Activated CD4-positive, alpha-beta T cell treated with anti-CD3 and anti-CD28 coated beads, Interleukin-2, amount 10 ng/mL, durations not matched to agents 7 days and 5 days (primary cell): ENCODE measurements at regions not wholly inside any gene's neighbourhood (a gene's known extent, or its start where the extent isn't known, plus 50 kb on each side); places are given as distances from the start of the nearest gene placed in this dataset.

Experiments used
- CTCF ChIA-PET: fragments of 350-600 bp; sonication (Branson Sonifier 250); formaldehyde crosslinking; loops from one replicate; lab custom pipeline; 2021; ENCODE audit warnings: antibody characterized with exemption; lab: Charles Lee
- POLR2A ChIA-PET: fragments of 350-600 bp; sonication (Branson Sonifier 250); formaldehyde crosslinking; loops from one replicate; lab custom pipeline; 2021; ENCODE audit warnings: antibody characterized with exemption; lab: Charles Lee
- DNase-seq: peaks from one replicate; pipeline ENCODE4 v3.0.0-alpha.2; 2020
- H3K27ac Mint-ChIP-seq: one replicate; pipeline ENCODE4 v1.8.0; 2021; ENCODE audit warnings: mild to moderate bottlenecking, moderate library complexity, mixed read lengths
- H3K27me3 Mint-ChIP-seq: one replicate; pipeline ENCODE4 v1.8.0; 2021; ENCODE audit warnings: mixed read lengths
- H3K36me3 Mint-ChIP-seq: one replicate; pipeline ENCODE4 v1.8.0; 2021; ENCODE audit warnings: low read depth, mixed read lengths
- H3K4me1 Mint-ChIP-seq: one replicate; pipeline ENCODE4 v1.8.0; 2021; ENCODE audit warnings: mixed read lengths
- H3K4me3 Mint-ChIP-seq: one replicate; pipeline ENCODE4 v1.8.0; 2021; ENCODE audit warnings: mild to moderate bottlenecking, moderate library complexity, mixed read lengths
- H3K9me3 Mint-ChIP-seq: one replicate; pipeline ENCODE4 v1.8.0; 2021; ENCODE audit warnings: mixed read lengths

GRCh38 chr10:124217906-124218804 is 124.8 kb upstream of the CHST15 start:
- Mint-ChIP-seq H3K4me1 (peaks cover 17% of the 10 kb centered on the region), H3K4me3 (no peak overlapping the region), H3K27ac (no peak overlapping the region), H3K9me3 (no peaks in the 10 kb centered on the region), H3K27me3 (peaks cover 2% of the 10 kb centered on the region), H3K36me3 (no peaks in the 10 kb centered on the region)
- ChIA-PET CTCF (interaction anchor here (1.3 kb wide), 1 partner anchor 32 kb away, joined by 3 read pairs; no protein-coding TSS in a partner anchor), POLR2A (no interaction called here)
- DNase-seq = no peak

- ChIA-PET CTCF (interaction anchor here (0.6 to 1.3 kb wide), 2 partner anchors 30 to 211 kb away, joined by 3 read pairs; no protein-coding TSS in a partner anchor), POLR2A (no interaction called here)
- Mint-ChIP-seq H3K4me3 (no peak overlapping the region), H3K9me3 (no peaks in the 10 kb centered on the region), H3K36me3 (no peaks in the 10 kb centered on the region), H3K27ac (no peak overlapping the region), H3K27me3 (peaks cover 3% of the 10 kb centered on the region), H3K4me1 (peaks cover 15% of the 10 kb centered on the region)
- no peak for DNase-seq
Observed at GRCh38 chr10:124217031-124217430, 123.6 kb upstream of the CHST15 start.

GRCh38 chr10:124214610-124215375 is 121.4 kb upstream of the CHST15 start:
- no peaks in the 10 kb centered on the region for H3K4me1 Mint-ChIP-seq
- no peak overlapping the region for H3K27ac Mint-ChIP-seq
- no peaks in the 10 kb centered on the region for H3K36me3 Mint-ChIP-seq
- H3K27me3 Mint-ChIP-seq = peaks cover 3% of the 10 kb centered on the region
- no peak for DNase-seq
- no peak overlapping the region for H3K4me3 Mint-ChIP-seq
- CTCF ChIA-PET = no interaction called here
- peaks cover 3% of the 10 kb centered on the region for H3K9me3 Mint-ChIP-seq
- POLR2A ChIA-PET = no interaction called here

- Mint-ChIP-seq H3K4me1 (no peaks in the 10 kb centered on the region), H3K36me3 (no peaks in the 10 kb centered on the region), H3K9me3 (peaks cover 3% of the 10 kb centered on the region), H3K27me3 (peaks cover 3% of the 10 kb centered on the region), H3K27ac (no peak overlapping the region), H3K4me3 (no peak overlapping the region)
- no peak for DNase-seq
- ChIA-PET CTCF (no interaction called here), POLR2A (no interaction called here)
Observed at GRCh38 chr10:124213899-124214510, 120.6 kb upstream of the CHST15 start.

GRCh38 chr10:124213471-124213870 is 120.1 kb upstream of the CHST15 start:
- Mint-ChIP-seq H3K4me3 (no peak overlapping the region), H3K27me3 (peaks cover 3% of the 10 kb centered on the region), H3K27ac (no peak overlapping the region), H3K9me3 (peaks cover 3% of the 10 kb centered on the region), H3K4me1 (no peaks in the 10 kb centered on the region), H3K36me3 (no peaks in the 10 kb centered on the region)
- ChIA-PET CTCF (no interaction called here), POLR2A (no interaction called here)
- no peak for DNase-seq

- H3K4me3 Mint-ChIP-seq = no peak overlapping the region
- POLR2A ChIA-PET = no interaction called here
- no peaks in the 10 kb centered on the region for H3K4me1 Mint-ChIP-seq
- H3K9me3 Mint-ChIP-seq = peaks cover 3% of the 10 kb centered on the region
- no peaks in the 10 kb centered on the region for H3K36me3 Mint-ChIP-seq
- peaks cover 3% of the 10 kb centered on the region for H3K27me3 Mint-ChIP-seq
- no peak for DNase-seq
- H3K27ac Mint-ChIP-seq = no peak overlapping the region
- CTCF ChIA-PET = no interaction called here
Observed at GRCh38 chr10:124212702-124213101, 119.3 kb upstream of the CHST15 start.

- Mint-ChIP-seq H3K4me3 (no peak overlapping the region), H3K27me3 (peaks cover 3% of the 10 kb centered on the region), H3K36me3 (no peaks in the 10 kb centered on the region), H3K9me3 (peaks cover 3% of the 10 kb centered on the region), H3K27ac (no peak overlapping the region), H3K4me1 (no peaks in the 10 kb centered on the region)
- DNase-seq = no peak
- ChIA-PET POLR2A (no interaction called here), CTCF (no interaction called here)
Observed at GRCh38 chr10:124211921-124212320, 118.5 kb upstream of the CHST15 start.

- peaks cover 3% of the 10 kb centered on the region for H3K9me3 Mint-ChIP-seq
- H3K27me3 Mint-ChIP-seq = peaks cover 2% of the 10 kb centered on the region
- POLR2A ChIA-PET = no interaction called here
- DNase-seq = no peak
- no peaks in the 10 kb centered on the region for H3K4me1 Mint-ChIP-seq
- CTCF ChIA-PET = no interaction called here
- H3K4me3 Mint-ChIP-seq = no peak overlapping the region
- H3K36me3 Mint-ChIP-seq = no peaks in the 10 kb centered on the region
- no peak overlapping the region for H3K27ac Mint-ChIP-seq
Observed at GRCh38 chr10:124210263-124210662, 116.9 kb upstream of the CHST15 start.

- ChIA-PET CTCF (interaction anchor here (1.0 kb wide), 1 partner anchor 178 kb away, joined by 3 read pairs; no protein-coding TSS in a partner anchor), POLR2A (no interaction called here)
- Mint-ChIP-seq H3K4me3 (no peak overlapping the region), H3K27ac (no peak overlapping the region), H3K9me3 (peaks cover 3% of the 10 kb centered on the region), H3K27me3 (no peaks in the 10 kb centered on the region), H3K4me1 (no peaks in the 10 kb centered on the region), H3K36me3 (no peaks in the 10 kb centered on the region)
- no peak for DNase-seq
Observed at GRCh38 chr10:124207391-124207790, 114.0 kb upstream of the CHST15 start.

- ChIA-PET POLR2A (no interaction called here), CTCF (no interaction called here)
- no peak for DNase-seq
- Mint-ChIP-seq H3K4me1 (no peaks in the 10 kb centered on the region), H3K36me3 (no peaks in the 10 kb centered on the region), H3K27ac (no peak overlapping the region), H3K4me3 (no peak overlapping the region), H3K9me3 (peaks cover 3% of the 10 kb centered on the region), H3K27me3 (no peaks in the 10 kb centered on the region)
Observed at GRCh38 chr10:124206616-124207015, 113.2 kb upstream of the CHST15 start.

GRCh38 chr10:124205432-124205831 is 112.0 kb upstream of the CHST15 start:
- H3K4me1 Mint-ChIP-seq = no peaks in the 10 kb centered on the region
- no peaks in the 10 kb centered on the region for H3K9me3 Mint-ChIP-seq
- H3K36me3 Mint-ChIP-seq = no peaks in the 10 kb centered on the region
- DNase-seq = no peak
- ChIA-PET POLR2A (no interaction called here), CTCF (no interaction called here)
- no peak overlapping the region for H3K4me3 Mint-ChIP-seq
- H3K27me3 Mint-ChIP-seq = no peaks in the 10 kb centered on the region
- no peak overlapping the region for H3K27ac Mint-ChIP-seq

- ChIA-PET CTCF (no interaction called here), POLR2A (no interaction called here)
- no peak overlapping the region for H3K4me3 Mint-ChIP-seq
- no peak for DNase-seq
- peaks cover 4% of the 10 kb centered on the region for H3K27me3 Mint-ChIP-seq
- no peaks in the 10 kb centered on the region for H3K36me3 Mint-ChIP-seq
- no peaks in the 10 kb centered on the region for H3K4me1 Mint-ChIP-seq
- no peak overlapping the region for H3K27ac Mint-ChIP-seq
- no peaks in the 10 kb centered on the region for H3K9me3 Mint-ChIP-seq
Observed at GRCh38 chr10:124204726-124205125, 111.3 kb upstream of the CHST15 start.

- peaks cover 6% of the 10 kb centered on the region for H3K27me3 Mint-ChIP-seq
- no peak overlapping the region for H3K4me3 Mint-ChIP-seq
- H3K9me3 Mint-ChIP-seq = no peaks in the 10 kb centered on the region
- no peaks in the 10 kb centered on the region for H3K36me3 Mint-ChIP-seq
- H3K4me1 Mint-ChIP-seq = no peaks in the 10 kb centered on the region
- ChIA-PET POLR2A (no interaction called here), CTCF (interaction anchor here (1.7 kb wide), 1 partner anchor 20 kb away, joined by 6 read pairs; no protein-coding TSS in a partner anchor)
- H3K27ac Mint-ChIP-seq = no peak overlapping the region
- DNase-seq = no peak
Observed at GRCh38 chr10:124200011-124200410, 106.6 kb upstream of the CHST15 start.
